ENCODE measurements at regions not wholly inside any gene's neighbourhood (a gene's known extent, or its start where the extent isn't known, plus 50 kb on each side); places are given as distances from the start of the nearest gene placed in this dataset.
"Not testable (repeated sequence)": the region's sequence is repeated elsewhere in the genome, so short reads cannot be mapped to it uniquely, and the experiment has no call there.

- Histone ChIP-seq H3K4me3 (ENCODE audit: low read depth, low read length) (no peak overlapping the region), H3K36me3 (no peaks in the 10 kb centered on the region), H3K27me3 (no peaks in the 10 kb centered on the region), H3K9me3 (no peaks in the 10 kb centered on the region), H3K4me1 (no peaks in the 10 kb centered on the region)
- no peak for DNase-seq
- TF ChIP-seq CTCF (IDR thresholded peaks at IDR 0.05; ENCODE audit: low read depth, low read length), result no peak
Measured at GRCh38 chr13:65112531-65112941, 2117.6 kb downstream of the PCDH9 start.

GRCh38 chr13:65112123-65112522 is 2118.0 kb downstream of the PCDH9 start:
- H3K4me3 ChIP-seq (ENCODE audit: low read depth, low read length), result no peak overlapping the region
- TF ChIP-seq CTCF (IDR thresholded peaks at IDR 0.05; ENCODE audit: low read depth, low read length), result no peak

GRCh38 chr13:65111223-65111622 is 2118.9 kb downstream of the PCDH9 start:
- H3K9me3 ChIP-seq, result no peaks in the 10 kb centered on the region
- DNase-seq, result no peak
- H3K27me3 ChIP-seq, result no peaks in the 10 kb centered on the region
- no peak for TF ChIP-seq CTCF (IDR thresholded peaks at IDR 0.05; ENCODE audit: low read depth, low read length)
- H3K4me3 ChIP-seq (ENCODE audit: low read depth, low read length), result no peak overlapping the region
- H3K4me1 ChIP-seq, result no peaks in the 10 kb centered on the region
- H3K36me3 ChIP-seq, result no peaks in the 10 kb centered on the region

More at GRCh38 chr13:65112123-65112522, 2118.0 kb downstream of the PCDH9 start:
- Histone ChIP-seq H3K4me1 (no peaks in the 10 kb centered on the region), H3K27me3 (no peaks in the 10 kb centered on the region), H3K36me3 (no peaks in the 10 kb centered on the region), H3K9me3 (no peaks in the 10 kb centered on the region)
- no peak for DNase-seq

GRCh38 chr13:65104436-65104835 is 2125.7 kb downstream of the PCDH9 start:
- not testable (repeated sequence) for H3K27me3 ChIP-seq; H3K9me3 ChIP-seq; H3K36me3 ChIP-seq; H3K4me1 ChIP-seq; H3K4me3 ChIP-seq (ENCODE audit: low read depth, low read length); DNase-seq

GRCh38 chr13:65103351-65103750 is 2126.8 kb downstream of the PCDH9 start:
- no peak for TF ChIP-seq CTCF (IDR thresholded peaks at IDR 0.05; ENCODE audit: low read depth, low read length)
- DNase-seq, result no peak
- no peaks in the 10 kb centered on the region for H3K4me1 ChIP-seq

GRCh38 chr13:65095161-65096082 is 2134.7 kb downstream of the PCDH9 start:
- H3K36me3 ChIP-seq, result no peaks in the 10 kb centered on the region
- H3K27me3 ChIP-seq, result no peaks in the 10 kb centered on the region
- peak; percentile 51 for DNase-seq
- TF ChIP-seq CTCF (IDR thresholded peaks at IDR 0.05; ENCODE audit: low read depth, low read length), result no peak
- H3K4me1 ChIP-seq, result peaks cover 9% of the 10 kb centered on the region
- H3K4me3 ChIP-seq (ENCODE audit: low read depth, low read length), result no peak overlapping the region
- no peaks in the 10 kb centered on the region for H3K9me3 ChIP-seq

More at GRCh38 chr13:65103351-65103750, 2126.8 kb downstream of the PCDH9 start:
- Histone ChIP-seq H3K27me3 (no peaks in the 10 kb centered on the region), H3K9me3 (peaks cover 4% of the 10 kb centered on the region), H3K4me3 (ENCODE audit: low read depth, low read length) (no peak overlapping the region), H3K36me3 (no peaks in the 10 kb centered on the region)

All from BE2C (cell line).